ENCODE measurements at regions not wholly inside any gene's neighbourhood (a gene's known extent, or its start where the extent isn't known, plus 50 kb on each side); places are given as distances from the start of the nearest gene placed in this dataset.

DNA sequence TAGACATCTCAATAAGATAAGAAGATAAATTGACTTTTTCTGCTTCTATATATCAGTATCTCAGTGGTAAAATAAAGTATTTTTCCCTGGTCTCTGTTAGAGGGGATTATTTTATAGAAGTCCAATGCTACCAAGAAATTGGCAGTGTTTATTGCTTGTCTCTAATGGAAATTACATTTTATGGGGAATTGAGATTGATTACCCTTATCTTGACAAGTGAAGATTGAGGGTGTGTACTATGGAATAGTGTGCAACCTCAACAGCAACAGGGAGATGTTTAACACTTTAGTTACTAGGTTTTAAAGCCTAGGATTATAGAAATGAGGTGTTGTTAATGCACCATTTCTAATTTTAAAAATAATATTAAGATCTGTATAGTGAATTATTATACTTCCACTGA, 154.8 kb upstream of the ROBO1 start:
- DNase-seq = no peak

- DNase-seq = no peak
These were observed 149.8 kb upstream of the ROBO1 start for GRCh38 chr3:79917561-79917960.

GRCh38 chr3:79910337-79910736, 142.5 kb upstream of the ROBO1 start:
- DNase-seq = no peak

- DNase-seq = no peak
These were observed 138.3 kb upstream of the ROBO1 start for GRCh38 chr3:79906106-79906505.

DNA sequence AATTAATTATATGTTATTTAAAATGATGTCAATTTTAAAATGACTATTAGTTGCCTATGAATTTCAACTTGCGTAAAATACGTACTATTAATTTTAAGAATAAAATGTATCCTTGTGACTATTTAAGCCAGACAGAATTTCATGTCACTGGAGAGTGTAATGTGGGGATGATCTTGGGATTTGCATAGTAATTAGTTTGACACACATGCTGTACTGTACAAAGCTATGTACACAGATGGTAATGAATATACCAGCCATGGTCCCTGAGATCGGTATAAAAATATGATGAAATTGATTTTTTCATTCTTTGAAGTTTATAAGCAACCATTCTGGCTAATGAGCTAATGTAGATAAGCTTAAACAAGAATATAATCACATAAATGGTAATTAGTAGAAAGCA, 134.4 kb upstream of the ROBO1 start:
- no peak for DNase-seq

GRCh38 chr3:79898907-79899306, 131.1 kb upstream of the ROBO1 start:
- no peak for DNase-seq

- DNase-seq = no peak
These were observed 128.3 kb upstream of the ROBO1 start for GRCh38 chr3:79896086-79896485.

DNA sequence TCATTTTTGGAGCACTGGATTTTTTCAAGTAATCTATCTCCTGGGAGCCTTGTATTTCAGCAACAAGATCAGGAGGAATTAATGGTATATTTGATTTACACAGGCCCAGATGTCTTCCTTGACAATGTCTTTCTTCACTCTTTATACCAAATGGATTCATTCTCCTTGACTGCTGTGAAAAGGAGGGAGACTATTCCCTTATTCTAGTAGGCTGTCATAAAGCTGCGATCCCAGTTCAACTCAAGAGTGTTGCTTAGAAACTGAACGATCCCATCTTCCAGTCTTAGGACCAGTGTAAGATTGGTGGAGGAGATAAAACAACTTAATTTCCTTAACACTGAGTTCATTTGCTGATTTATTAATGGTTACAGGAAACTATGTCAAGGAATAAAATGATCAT, 119.4 kb upstream of the ROBO1 start:
- no peak for DNase-seq

DNA sequence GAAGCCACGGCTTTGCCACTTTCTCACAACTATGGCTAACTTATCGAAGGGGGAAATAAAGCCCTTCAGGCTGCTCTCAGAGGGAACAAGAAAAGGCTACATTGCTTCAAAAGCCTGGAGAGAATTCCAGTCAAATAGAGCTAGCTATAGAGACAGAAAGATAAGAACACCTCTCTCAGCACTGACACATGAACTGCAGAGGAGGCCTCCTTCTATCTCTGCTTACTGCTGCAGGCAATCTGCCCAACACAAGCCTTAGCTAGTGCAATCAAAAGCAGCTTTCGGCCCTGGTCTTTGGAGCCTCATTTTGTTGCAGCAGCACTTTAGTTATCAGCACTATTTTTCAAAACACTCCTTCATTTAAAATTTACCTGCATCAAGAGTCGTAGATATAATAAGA, 118.4 kb upstream of the ROBO1 start:
- no peak for DNase-seq

- DNase-seq = no peak
These were observed 117.6 kb upstream of the ROBO1 start for GRCh38 chr3:79885407-79885806.

DNA sequence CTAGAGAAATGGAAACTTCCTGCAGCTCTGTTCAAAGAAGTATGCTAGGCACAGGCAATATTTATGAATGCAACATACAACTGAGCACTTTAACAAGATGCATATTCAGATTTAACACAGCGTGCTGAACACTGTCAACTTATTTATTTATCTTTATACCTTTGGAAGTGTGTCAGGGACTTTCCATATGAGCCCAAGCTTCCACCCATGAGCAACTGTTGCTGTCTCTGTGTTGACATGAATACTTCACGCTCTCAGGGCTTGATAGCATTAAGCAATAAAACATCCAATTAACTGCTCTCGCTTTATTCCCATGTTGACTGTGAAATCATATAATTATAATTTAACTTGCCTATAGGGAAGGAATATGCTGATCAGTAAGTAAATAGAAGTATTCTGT, 116.6 kb upstream of the ROBO1 start:
- no peak for DNase-seq

DNA sequence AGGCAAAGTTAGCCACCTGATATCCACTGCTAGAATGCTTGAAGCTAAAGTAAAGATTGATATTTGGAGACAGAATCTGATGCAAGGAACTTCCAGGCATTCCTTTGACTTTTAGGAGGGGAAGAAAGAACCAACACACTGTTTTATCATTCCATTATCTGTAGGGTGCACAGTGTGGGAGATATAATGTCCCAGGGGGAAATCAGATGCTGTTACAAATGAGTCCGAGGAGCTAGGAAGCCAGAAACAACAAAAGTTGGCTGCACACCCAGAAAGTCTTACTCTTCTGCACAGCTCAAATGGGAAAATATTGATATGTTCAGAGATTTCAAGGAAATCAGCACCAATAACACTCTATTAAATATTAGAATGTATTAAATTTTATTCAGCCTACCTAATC, 113.6 kb upstream of the ROBO1 start:
- no peak for DNase-seq

GRCh38 chr3:79878708-79879107, 110.9 kb upstream of the ROBO1 start:
- no peak for DNase-seq

DNA sequence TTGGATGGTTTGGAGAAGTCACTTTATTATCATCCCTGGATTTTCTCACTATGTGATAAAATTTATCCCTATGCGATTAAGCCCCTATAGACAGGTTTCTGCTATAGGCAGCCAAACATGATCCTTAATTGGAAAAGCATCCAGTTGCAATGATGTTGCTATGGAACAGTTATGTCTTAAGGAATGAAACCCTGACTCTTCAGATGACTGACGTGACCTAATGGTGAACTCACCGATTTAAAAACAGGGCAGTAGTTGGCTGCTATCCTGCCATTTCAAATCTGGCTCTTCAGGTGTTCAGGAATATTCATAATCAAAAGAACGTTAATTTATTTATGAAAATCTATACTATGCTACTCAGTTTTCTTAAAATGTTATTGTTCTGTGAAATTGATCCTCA, 106.8 kb upstream of the ROBO1 start:
- no peak for DNase-seq

DNA sequence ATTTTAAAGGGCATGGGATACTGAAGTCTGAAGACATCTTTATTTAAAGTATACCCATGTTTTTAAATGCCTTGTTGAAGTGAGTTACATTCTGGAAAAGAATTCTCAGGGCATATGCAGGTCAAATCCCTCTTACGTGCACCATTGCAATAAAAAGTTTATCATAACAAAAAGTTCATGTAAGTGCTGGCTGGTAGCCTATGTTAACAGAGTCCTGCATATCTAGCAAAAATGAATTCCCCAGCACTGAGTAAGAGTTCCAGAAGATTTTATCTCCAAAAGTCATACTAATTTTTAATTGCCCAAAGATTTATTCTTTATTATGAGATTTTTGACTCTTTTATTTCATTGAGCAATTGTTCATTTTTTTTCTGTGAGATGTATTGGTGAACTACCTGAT, 104.7 kb upstream of the ROBO1 start:
- DNase-seq = no peak

DNA sequence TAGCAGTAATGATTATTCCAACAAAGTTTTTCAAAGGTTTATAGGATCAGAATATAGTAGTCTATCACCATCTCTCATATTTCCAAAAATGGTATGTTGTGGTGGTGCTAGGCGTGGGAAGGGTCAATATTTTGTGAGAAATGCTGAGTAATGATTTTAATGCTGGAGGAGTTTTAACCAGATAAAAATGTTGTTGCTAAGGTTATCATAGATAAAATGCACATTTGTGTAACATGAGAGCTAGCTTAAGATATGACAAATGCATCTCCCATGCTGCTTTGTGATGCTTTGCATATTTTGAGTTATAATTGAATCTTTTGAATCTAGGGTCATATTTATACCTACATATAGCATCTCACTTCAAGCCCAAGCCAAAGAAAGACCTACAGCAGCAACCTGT, 103.9 kb upstream of the ROBO1 start:
- DNase-seq = no peak

DNA sequence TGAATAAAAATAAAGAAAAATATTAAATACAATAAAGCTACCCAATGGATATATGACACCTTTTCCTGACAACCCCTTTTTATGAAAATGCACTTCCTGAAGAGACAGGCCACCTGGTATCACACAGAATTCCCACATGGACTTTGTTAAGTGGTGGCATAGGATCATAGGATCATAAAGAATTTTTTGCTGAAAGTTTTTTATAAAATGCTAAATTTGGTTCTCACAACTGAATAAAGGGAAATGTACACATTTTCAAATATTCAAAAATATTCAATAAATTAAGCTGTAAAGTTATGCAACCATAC, 102.5 kb upstream of the ROBO1 start:
- DNase-seq = no peak

GRCh38 chr3:79869461-79870312, 101.9 kb upstream of the ROBO1 start:
- DNase-seq = no peak

- DNase-seq = no peak
These were observed 98.4 kb upstream of the ROBO1 start for GRCh38 chr3:79866162-79866561.

DNA sequence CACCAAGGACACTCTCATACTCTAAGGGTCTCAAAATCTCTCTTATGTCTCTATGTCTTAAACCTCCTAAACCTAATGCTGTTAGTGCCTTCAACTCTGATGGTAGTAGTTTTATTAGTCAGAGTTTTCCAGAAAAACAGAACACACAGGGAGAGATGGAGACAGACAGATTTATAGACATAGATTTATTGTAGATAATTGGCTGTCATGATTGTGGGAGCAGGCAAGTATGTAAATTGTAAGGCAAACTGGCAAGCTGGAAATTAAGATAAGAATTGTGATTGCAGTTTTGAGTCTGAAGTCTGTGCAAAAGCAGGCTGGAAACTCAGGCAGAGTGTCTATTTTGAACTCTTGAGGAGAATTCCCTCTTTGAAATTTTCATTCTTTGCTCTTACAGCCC, 96.3 kb upstream of the ROBO1 start:
- no peak for DNase-seq

DNA sequence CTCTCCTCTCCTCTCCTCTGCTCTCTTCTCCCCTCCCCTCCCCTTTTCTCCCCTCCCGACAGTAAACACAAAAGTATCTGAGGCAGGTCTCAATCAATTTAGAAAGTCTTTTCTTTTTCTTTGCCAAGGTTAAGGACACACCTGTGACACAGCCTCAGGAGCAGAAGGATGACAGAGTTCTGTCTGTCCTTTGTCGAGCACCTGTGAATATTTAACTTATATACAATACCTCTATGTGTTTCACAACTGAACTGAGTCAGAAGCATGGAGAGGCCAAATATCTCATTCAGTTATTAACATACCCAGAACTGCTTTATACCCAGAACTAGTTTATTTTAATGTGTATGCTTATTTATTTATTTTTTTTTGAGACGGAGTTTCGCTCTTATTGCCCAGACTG, 81.1 kb upstream of the ROBO1 start:
- DNase-seq = no peak

DNA sequence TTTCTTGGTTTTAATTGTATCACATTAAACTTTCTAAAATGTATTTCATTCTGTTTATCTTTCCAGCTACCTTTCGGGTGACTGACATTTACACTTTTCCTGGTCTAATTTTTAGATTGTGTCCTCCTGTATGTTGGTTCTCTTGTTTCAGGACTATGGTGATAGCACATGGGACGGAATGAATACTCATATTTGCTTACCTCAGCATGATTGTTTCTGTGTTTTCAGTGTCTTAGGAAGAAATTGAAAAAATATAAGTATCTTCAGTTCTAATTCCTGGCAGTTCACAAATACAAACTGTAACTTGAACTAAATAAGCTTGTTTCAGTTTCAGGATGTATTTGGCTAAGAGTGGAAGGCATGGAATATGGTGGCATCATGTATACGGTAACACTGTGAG, 80.1 kb upstream of the ROBO1 start:
- no peak for DNase-seq

- no peak for DNase-seq
These were observed 78.5 kb upstream of the ROBO1 start for GRCh38 chr3:79846148-79846933.

DNA sequence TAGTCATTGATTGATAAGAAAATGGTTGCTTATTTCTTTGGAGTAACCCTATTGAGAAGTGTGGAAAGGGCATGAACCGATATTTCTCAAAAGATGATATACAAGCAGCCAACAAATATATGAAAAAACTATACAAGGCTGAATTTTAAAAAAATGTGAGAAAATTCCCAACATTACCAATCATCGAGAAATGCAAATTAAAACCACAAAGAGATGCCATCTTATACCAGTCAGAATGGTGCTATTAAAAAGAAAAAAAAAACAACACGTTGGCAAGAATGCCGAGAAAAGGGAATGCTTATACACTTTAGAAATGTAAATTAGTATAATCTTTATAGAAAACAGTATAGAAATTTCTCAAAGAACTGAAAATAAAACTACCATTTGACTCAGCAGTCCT, 77.7 kb upstream of the ROBO1 start:
- DNase-seq = no peak

DNA sequence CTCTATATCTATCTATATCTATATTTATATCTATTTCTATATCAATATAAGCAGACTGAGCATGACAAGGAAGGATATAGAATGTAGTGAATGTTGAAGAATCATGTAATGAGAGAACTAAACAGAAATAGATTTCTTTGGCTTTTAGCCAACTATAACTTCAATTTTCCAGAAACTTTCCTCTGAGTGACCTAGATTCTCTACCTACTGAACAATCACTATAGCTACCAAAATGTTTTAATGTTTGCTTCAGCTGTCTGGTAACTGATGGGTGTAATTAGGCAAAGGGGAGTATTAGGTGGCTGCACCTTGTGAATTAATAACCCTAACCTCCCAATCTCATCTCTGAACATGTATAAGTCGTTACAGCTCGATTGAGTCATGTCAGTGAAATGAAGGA, 76.4 kb upstream of the ROBO1 start:
- DNase-seq = no peak
